ENCODE measurements at regions not wholly inside any gene's neighbourhood (a gene's known extent, or its start where the extent isn't known, plus 50 kb on each side); places are given as distances from the start of the nearest gene placed in this dataset.

DNA sequence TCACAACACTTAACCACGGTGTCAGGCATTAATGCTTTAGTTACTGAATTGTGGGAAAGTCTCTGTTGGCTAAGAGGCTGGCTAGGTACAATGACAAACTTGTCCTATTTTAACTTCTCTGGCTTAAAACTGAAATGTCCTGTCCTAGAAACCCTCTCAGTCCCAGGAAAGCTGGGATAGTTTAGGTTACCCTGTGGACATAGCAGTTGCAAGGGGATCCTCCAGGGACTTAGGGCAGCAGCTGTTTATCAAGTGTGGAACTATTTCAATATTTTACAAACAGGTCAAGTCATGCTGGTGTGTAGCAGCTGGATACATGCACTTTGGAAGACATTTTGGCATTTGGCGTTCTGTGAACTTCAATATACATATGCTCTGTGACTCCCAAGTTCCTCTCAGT, 95.0 kb upstream of the ARRDC3 start:
- H2AFZ ChIP-seq (ENCODE audit: low read length) = no peak overlapping the region
- H3K4me2 ChIP-seq (ENCODE audit: low read length) = no peak overlapping the region
- H3F3A ChIP-seq (ENCODE audit: insufficient read depth, low read length) = no peaks in the 10 kb centered on the region
- no peaks in the 10 kb centered on the region for H3K27me3 ChIP-seq (ENCODE audit: insufficient read depth, low read length)
- no peak overlapping the region for H3K4me3 ChIP-seq (ENCODE audit: low read depth, low read length, poor library complexity, severe bottlenecking)
- H4K20me1 ChIP-seq (ENCODE audit: insufficient read depth, low read length) = no peaks in the 10 kb centered on the region
- H3K4me1 ChIP-seq (ENCODE audit: insufficient read depth, low read length, severe bottlenecking) = no peaks in the 10 kb centered on the region
- H3K9me2 ChIP-seq (ENCODE audit: low read depth, low read length) = no peaks in the 10 kb centered on the region
- TF ChIP-seq, protein P1, sequence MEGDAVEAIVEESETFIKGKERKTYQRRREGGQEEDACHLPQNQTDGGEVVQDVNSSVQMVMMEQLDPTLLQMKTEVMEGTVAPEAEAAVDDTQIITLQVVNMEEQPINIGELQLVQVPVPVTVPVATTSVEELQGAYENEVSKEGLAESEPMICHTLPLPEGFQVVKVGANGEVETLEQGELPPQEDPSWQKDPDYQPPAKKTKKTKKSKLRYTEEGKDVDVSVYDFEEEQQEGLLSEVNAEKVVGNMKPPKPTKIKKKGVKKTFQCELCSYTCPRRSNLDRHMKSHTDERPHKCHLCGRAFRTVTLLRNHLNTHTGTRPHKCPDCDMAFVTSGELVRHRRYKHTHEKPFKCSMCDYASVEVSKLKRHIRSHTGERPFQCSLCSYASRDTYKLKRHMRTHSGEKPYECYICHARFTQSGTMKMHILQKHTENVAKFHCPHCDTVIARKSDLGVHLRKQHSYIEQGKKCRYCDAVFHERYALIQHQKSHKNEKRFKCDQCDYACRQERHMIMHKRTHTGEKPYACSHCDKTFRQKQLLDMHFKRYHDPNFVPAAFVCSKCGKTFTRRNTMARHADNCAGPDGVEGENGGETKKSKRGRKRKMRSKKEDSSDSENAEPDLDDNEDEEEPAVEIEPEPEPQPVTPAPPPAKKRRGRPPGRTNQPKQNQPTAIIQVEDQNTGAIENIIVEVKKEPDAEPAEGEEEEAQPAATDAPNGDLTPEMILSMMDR (IDR thresholded peaks at IDR 0.05; ENCODE audit: low read length) = no peak
- no peak for TF ChIP-seq EZH2 (IDR thresholded peaks at IDR 0.05; ENCODE audit: borderline replicate concordance, low read length)
- H3K79me2 ChIP-seq (ENCODE audit: insufficient read depth, low read length) = no peaks in the 10 kb centered on the region
- H3K9me3 ChIP-seq (ENCODE audit: low read length) = no peaks in the 10 kb centered on the region
- no peak overlapping the region for H3K27ac ChIP-seq (ENCODE audit: low read depth, low read length, poor library complexity, severe bottlenecking)
- no peak overlapping the region for H3K9ac ChIP-seq (ENCODE audit: low read length)
- H3K36me3 ChIP-seq (ENCODE audit: insufficient read depth, low read length) = no peaks in the 10 kb centered on the region

DNA sequence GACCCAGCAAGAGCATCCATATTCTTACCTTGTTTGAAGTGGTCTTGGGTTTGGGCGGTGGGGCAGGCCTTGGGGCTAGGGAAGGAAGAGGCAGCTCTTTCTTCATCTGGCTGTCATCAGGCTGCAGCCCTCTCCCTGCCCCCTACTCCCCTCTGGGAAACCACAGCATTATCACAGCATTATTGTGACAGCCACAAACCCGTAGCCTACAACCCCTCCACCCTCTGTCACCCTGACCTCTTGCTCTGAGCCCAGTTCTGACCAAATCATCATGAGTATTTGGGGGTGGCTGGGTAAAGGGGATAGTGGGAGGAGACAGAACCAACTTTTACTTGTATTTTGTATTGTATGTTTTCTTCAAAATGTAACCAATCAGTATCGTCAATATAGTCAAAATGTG, 94.3 kb upstream of the ARRDC3 start:
- Histone ChIP-seq H3K9ac (ENCODE audit: low read length) (no peak overlapping the region), H3K9me2 (ENCODE audit: low read depth, low read length) (no peaks in the 10 kb centered on the region), H3K79me2 (ENCODE audit: insufficient read depth, low read length) (no peaks in the 10 kb centered on the region), H3F3A (ENCODE audit: insufficient read depth, low read length) (no peaks in the 10 kb centered on the region), H3K9me3 (ENCODE audit: low read length) (no peaks in the 10 kb centered on the region), H3K4me2 (ENCODE audit: low read length) (no peak overlapping the region), H3K4me1 (ENCODE audit: insufficient read depth, low read length, severe bottlenecking) (no peaks in the 10 kb centered on the region), H3K27me3 (ENCODE audit: insufficient read depth, low read length) (no peaks in the 10 kb centered on the region), H3K4me3 (ENCODE audit: low read depth, low read length, poor library complexity, severe bottlenecking) (no peak overlapping the region), H4K20me1 (ENCODE audit: insufficient read depth, low read length) (no peaks in the 10 kb centered on the region), H3K36me3 (ENCODE audit: insufficient read depth, low read length) (no peaks in the 10 kb centered on the region), H2AFZ (ENCODE audit: low read length) (no peak overlapping the region), H3K27ac (ENCODE audit: low read depth, low read length, poor library complexity, severe bottlenecking) (no peak overlapping the region)
- no peak for TF ChIP-seq EZH2 (IDR thresholded peaks at IDR 0.05; ENCODE audit: borderline replicate concordance, low read length)
- TF ChIP-seq, protein P1 (IDR thresholded peaks at IDR 0.05; ENCODE audit: low read length) = no peak

DNA sequence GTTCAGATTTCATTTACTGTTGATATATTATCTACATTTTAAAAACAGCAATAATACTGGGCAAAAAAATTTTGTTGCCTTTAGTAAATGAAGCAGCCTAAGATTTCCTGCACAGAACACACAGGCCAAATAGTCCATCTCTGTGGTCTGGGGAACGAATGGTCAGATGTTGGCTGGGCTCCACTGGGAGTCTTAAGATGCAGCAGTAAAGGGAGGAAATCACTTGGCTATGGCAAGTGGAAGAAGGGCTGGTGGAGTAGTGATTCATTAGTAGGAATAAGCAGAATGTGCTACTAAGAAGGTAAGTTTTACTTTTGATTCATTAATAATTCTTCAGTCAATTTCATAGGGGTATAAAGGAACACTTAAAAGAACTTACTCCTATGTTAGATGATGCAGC, 91.1 kb upstream of the ARRDC3 start:
- TF ChIP-seq EZH2 (IDR thresholded peaks at IDR 0.05; ENCODE audit: borderline replicate concordance, low read length) = no peak
- TF ChIP-seq, protein P1 (IDR thresholded peaks at IDR 0.05; ENCODE audit: low read length) = no peak
- Histone ChIP-seq H3K4me1 (ENCODE audit: insufficient read depth, low read length, severe bottlenecking) (no peaks in the 10 kb centered on the region), H3K79me2 (ENCODE audit: insufficient read depth, low read length) (no peaks in the 10 kb centered on the region), H3K36me3 (ENCODE audit: insufficient read depth, low read length) (no peaks in the 10 kb centered on the region), H3K9me3 (ENCODE audit: low read length) (no peaks in the 10 kb centered on the region), H3K9ac (ENCODE audit: low read length) (no peak overlapping the region), H3K27ac (ENCODE audit: low read depth, low read length, poor library complexity, severe bottlenecking) (no peak overlapping the region), H3K4me3 (ENCODE audit: low read depth, low read length, poor library complexity, severe bottlenecking) (no peak overlapping the region), H3K27me3 (ENCODE audit: insufficient read depth, low read length) (no peaks in the 10 kb centered on the region), H3F3A (ENCODE audit: insufficient read depth, low read length) (no peaks in the 10 kb centered on the region), H4K20me1 (ENCODE audit: insufficient read depth, low read length) (no peaks in the 10 kb centered on the region), H2AFZ (ENCODE audit: low read length) (no peak overlapping the region), H3K9me2 (ENCODE audit: low read depth, low read length) (no peaks in the 10 kb centered on the region), H3K4me2 (ENCODE audit: low read length) (no peak overlapping the region)

Data from OCI-LY1 (cell line).